Hepatocyte (in vitro differentiated cells): ENCODE measurements at regions not wholly inside any gene's neighbourhood (a gene's known extent, or its start where the extent isn't known, plus 50 kb on each side); places are given as distances from the start of the nearest gene placed in this dataset.

Experiments used
- CTCF ChIP-seq: fragments of 200-600 bp; sonication (generic); IDR thresholded peaks from 2 replicates; pipeline ENCODE4 v1.5.1; 2016; ENCODE audit warnings: antibody characterized with exemption, mild to moderate bottlenecking; ENCODE audit not compliant: poor library complexity
- EZH2 ChIP-seq: fragments of 200-600 bp; sonication (generic); IDR thresholded peaks from 2 replicates; pipeline ENCODE4 v1.6.1; 2016; ENCODE audit warnings: antibody characterized with exemption, mild to moderate bottlenecking, borderline replicate concordance

GRCh38 chr1:72442262-72442661, 159.9 kb upstream of the NEGR1 start:
- no peak for TF ChIP-seq CTCF
- no peak for TF ChIP-seq EZH2
